ENCODE measurements at regions not wholly inside any gene's neighbourhood (a gene's known extent, or its start where the extent isn't known, plus 50 kb on each side); places are given as distances from the start of the nearest gene placed in this dataset.

DNA sequence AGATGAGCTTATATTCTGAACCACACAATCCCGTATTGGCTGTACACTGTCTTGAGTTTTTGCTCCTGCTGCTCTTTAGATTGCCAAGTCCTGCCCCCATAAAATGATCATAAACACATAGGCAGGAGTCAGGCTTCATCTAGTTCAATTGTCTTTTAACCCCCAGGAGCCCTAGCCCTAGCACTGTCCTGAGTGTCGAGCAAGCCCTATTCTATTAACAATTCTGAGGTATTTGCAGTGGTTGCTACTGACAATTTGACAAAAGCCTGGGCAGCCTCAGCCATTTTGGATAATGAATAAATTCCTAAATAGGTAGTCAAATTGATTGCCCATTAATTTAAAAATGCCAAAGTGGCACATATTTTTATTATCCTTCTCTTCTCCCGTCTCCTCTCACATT lies 257.2 kb downstream of the YTHDC2 start:
- Histone ChIP-seq H3K4me3 (no peak overlapping the region), H3K27ac (no peak overlapping the region), H3K36me3 (no peaks in the 10 kb centered on the region), H3K9me3 (no peaks in the 10 kb centered on the region), H3K4me1 (no peaks in the 10 kb centered on the region), H3K27me3 (no peaks in the 10 kb centered on the region), H3K9ac (ENCODE audit: low read depth in 2 of 2, low read length in 2 of 2) (no peak overlapping the region)
- DNase-seq = no peak
- intact Hi-C loops (cut with DNase I) = no loop called here
- TF ChIP-seq, protein P1, sequence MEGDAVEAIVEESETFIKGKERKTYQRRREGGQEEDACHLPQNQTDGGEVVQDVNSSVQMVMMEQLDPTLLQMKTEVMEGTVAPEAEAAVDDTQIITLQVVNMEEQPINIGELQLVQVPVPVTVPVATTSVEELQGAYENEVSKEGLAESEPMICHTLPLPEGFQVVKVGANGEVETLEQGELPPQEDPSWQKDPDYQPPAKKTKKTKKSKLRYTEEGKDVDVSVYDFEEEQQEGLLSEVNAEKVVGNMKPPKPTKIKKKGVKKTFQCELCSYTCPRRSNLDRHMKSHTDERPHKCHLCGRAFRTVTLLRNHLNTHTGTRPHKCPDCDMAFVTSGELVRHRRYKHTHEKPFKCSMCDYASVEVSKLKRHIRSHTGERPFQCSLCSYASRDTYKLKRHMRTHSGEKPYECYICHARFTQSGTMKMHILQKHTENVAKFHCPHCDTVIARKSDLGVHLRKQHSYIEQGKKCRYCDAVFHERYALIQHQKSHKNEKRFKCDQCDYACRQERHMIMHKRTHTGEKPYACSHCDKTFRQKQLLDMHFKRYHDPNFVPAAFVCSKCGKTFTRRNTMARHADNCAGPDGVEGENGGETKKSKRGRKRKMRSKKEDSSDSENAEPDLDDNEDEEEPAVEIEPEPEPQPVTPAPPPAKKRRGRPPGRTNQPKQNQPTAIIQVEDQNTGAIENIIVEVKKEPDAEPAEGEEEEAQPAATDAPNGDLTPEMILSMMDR (IDR thresholded peaks at IDR 0.05) = no peak

DNA sequence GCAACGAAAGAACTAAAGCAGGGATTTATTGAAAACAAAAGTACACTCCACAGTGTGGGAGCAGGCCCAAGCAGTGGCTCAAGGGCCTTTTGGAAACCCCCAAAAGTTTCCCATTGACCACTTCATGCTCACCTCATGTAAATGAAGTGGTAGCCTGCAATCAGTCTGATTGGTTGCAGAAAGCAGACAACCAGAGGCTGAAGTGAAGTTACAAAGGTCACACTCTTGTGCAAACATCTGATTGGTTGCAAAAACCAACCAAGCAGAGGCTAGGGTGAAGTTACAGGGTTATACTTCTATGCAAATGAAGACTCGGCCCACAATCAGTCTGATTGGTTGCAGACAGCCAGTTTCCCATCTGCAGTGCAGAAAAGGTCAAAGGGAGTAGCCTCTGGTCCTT lies 258.0 kb downstream of the YTHDC2 start:
- Histone ChIP-seq H3K4me1 (no peaks in the 10 kb centered on the region), H3K36me3 (no peaks in the 10 kb centered on the region), H3K9me3 (no peaks in the 10 kb centered on the region), H3K27me3 (no peaks in the 10 kb centered on the region), H3K9ac (ENCODE audit: low read depth in 2 of 2, low read length in 2 of 2) (no peak overlapping the region), H3K27ac (no peak overlapping the region), H3K4me3 (no peak overlapping the region)
- DNase-seq = no peak
- intact Hi-C loops (cut with DNase I) = no loop called here
- TF ChIP-seq, protein P1 (IDR thresholded peaks at IDR 0.05) = no peak

DNA sequence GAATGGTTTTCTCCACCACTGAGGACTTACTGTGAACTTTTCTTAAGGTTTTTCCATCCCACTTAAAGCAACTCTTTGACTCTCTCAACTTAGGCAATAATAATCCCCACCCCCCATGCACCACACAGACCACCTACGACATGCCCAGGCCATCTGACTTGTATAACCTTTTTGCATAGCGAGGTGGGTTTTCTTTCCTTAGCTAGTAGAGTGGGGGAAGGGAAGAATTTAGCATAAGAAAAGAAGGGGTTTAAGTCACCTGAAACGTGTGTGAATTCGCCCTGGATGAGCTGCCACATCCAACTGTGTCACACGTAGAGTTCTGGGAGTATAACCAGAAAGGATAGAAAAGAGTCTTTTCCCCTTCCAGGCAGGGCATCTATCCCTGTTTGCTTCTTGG lies 262.7 kb downstream of the YTHDC2 start:
- TF ChIP-seq, protein P1 (IDR thresholded peaks at IDR 0.05) = no peak
- intact Hi-C loops (cut with DNase I) = no loop called here
- Histone ChIP-seq H3K9ac (ENCODE audit: low read depth in 2 of 2, low read length in 2 of 2) (no peak overlapping the region), H3K4me3 (no peak overlapping the region), H3K9me3 (no peaks in the 10 kb centered on the region), H3K4me1 (no peaks in the 10 kb centered on the region), H3K27me3 (no peaks in the 10 kb centered on the region), H3K36me3 (no peaks in the 10 kb centered on the region), H3K27ac (no peak overlapping the region)
- no peak for DNase-seq

DNA sequence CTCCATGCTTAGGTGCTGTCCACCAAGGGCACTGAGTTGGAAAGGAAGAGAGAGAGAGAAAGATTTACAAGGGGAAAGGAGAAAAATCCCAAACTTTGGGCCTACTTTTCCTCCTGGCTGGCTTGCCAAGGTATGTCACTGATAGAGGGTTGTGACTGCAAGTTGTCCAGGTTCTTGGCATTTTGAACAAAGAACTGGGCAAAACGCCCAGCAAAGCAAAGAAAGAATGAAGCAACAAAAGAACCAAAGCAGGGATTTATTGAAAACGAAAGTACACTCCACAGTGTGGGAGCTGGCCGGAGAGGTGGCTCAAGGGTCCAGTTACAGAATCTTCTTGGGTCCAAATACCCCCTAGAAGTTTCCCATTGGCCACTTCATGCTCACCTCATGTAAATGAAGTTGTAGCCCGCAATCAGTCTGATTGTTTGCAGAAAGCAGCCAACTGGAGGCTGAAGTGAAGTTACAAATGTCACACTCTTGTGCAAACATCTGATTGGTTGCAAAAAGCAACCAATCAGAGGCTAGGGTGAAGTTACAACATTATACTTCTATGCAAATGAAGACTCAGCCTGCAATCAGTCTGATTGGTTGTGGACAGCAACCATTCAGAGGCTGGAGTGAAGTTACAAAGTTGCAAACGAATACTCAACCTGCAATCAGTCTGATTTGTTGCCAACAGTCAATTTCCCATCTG lies 263.5 kb downstream of the YTHDC2 start:
- TF ChIP-seq, protein P1 (IDR thresholded peaks at IDR 0.05) = no peak
- Histone ChIP-seq H3K9me3 (no peaks in the 10 kb centered on the region), H3K4me1 (no peaks in the 10 kb centered on the region), H3K27me3 (no peaks in the 10 kb centered on the region), H3K36me3 (no peaks in the 10 kb centered on the region), H3K27ac (no peak overlapping the region), H3K9ac (ENCODE audit: low read depth in 2 of 2, low read length in 2 of 2) (no peak overlapping the region), H3K4me3 (no peak overlapping the region)
- intact Hi-C loops (cut with DNase I) = no loop called here
- no peak for DNase-seq

DNA sequence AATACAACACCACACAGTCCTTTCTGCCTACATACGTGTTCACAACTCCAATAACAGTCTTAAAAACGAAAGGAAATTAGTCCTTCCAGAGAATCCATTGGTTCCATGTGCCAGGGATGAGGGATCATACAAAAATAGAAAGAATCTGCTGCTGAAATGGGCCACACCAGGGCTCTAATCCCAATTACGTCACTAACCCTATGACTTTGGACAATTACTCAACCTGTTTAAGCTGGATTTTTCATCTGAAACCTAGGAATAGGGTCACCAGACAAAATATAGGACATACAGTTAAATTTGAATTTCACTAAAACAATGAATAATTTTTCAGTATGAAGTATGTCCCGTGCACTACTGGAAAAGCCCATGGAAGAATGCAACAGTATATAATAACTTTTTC lies 264.7 kb downstream of the YTHDC2 start:
- Histone ChIP-seq H3K4me1 (no peaks in the 10 kb centered on the region), H3K27me3 (no peaks in the 10 kb centered on the region), H3K27ac (no peak overlapping the region), H3K36me3 (no peaks in the 10 kb centered on the region), H3K4me3 (no peak overlapping the region), H3K9me3 (no peaks in the 10 kb centered on the region), H3K9ac (ENCODE audit: low read depth in 2 of 2, low read length in 2 of 2) (no peak overlapping the region)
- TF ChIP-seq, protein P1 (IDR thresholded peaks at IDR 0.05) = no peak
- intact Hi-C loops (cut with DNase I) = no loop called here
- no peak for DNase-seq

Data from colonic mucosa (tissue), 4 donors.